GM12891 (cell line): ENCODE measurements at regions not wholly inside any gene's neighbourhood (a gene's known extent, or its start where the extent isn't known, plus 50 kb on each side); places are given as distances from the start of the nearest gene placed in this dataset.

ENCODE experiments used
- PAX5 ChIP-seq: IDR thresholded peaks from 2 replicates; pipeline ENCODE4 v1.6.1; 2011; ENCODE audit warnings: low read length, moderate library complexity, mild to moderate bottlenecking; ENCODE audit not compliant: insufficient read depth, severe bottlenecking
- POLR2A ChIP-seq: IDR thresholded peaks from 2 replicates; pipeline ENCODE4 v1.6.1; 2011; ENCODE audit warnings: low read depth, low read length, control low read depth
- POLR2AphosphoS5 ChIP-seq: IDR thresholded peaks from 2 replicates; pipeline ENCODE4 v1.6.1; 2011; ENCODE audit warnings: low read depth, low read length, control low read depth
- POU2F2 ChIP-seq: IDR thresholded peaks from 2 replicates; pipeline ENCODE4 v1.6.1; 2011; ENCODE audit warnings: low read depth, mild to moderate bottlenecking, control low read depth, low read length, moderate library complexity
- TAF1 ChIP-seq: IDR thresholded peaks from 2 replicates; pipeline ENCODE4 v1.6.1; 2011; ENCODE audit warnings: low read depth, low read length, control low read depth

DNA sequence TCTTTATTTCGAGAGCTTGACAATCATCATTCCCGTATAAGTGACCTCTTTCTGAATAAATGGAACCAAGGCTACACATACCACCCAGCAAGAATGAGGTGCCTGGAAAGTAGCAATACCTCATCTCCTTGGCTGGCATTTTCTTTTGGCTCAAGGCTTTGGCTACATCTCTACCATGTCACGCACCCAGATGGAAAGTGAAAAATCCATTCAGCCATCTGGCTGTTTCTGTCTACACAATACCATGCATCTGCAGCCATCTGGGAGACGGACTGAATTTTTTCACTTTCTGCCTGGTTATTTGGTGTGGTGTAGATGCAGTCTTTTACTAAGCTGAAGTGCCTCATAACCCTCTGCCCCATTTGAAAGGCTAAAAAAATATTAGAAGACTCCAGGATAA lies 566.9 kb downstream of the BCL11A start:
- TF ChIP-seq POLR2AphosphoS5 = no peak
- no peak for TF ChIP-seq POLR2A
- no peak for TF ChIP-seq TAF1
- no peak for TF ChIP-seq PAX5
- TF ChIP-seq POU2F2 = no peak
